GM23338 (cell line): ENCODE measurements at regions not wholly inside any gene's neighbourhood (a gene's known extent, or its start where the extent isn't known, plus 50 kb on each side); places are given as distances from the start of the nearest gene placed in this dataset.

Experiments used
- ATAC-seq: fragments of 200-7000 bp; cut with Tn5 transposase; 3 replicates; pipeline ENCODE4 v1.9.1; 2020
- DNase-seq: peaks from one replicate; pipeline ENCODE4 v3.0.0-alpha.2; 2015; ENCODE audit warnings: low spot score
- H2AFZ ChIP-seq: fragments of 200-600 bp; sonication (generic); 2 replicates; pipeline ENCODE4 v1.8.0; 2016; ENCODE audit warnings: antibody characterized with exemption, mild to moderate bottlenecking, moderate library complexity
- H3F3A ChIP-seq: fragments of 200-600 bp; sonication (generic); replicated peaks from 2 replicates; pipeline ENCODE4 v1.8.0; 2017; ENCODE audit warnings: antibody characterized with exemption, mixed run types, low read depth
- H3K27ac ChIP-seq: fragments of 200-600 bp; sonication (generic); 2 replicates; pipeline ENCODE4 v1.6.1; 2016; ENCODE audit warnings: low read depth
- H3K27me3 ChIP-seq: fragments of 200-600 bp; sonication (generic); 2 replicates; pipeline ENCODE4 v1.8.0; 2016; ENCODE audit warnings: mild to moderate bottlenecking, mixed run types, moderate library complexity; ENCODE audit not compliant: insufficient read depth
- H3K36me3 ChIP-seq: fragments of 200-600 bp; sonication (generic); 2 replicates; pipeline ENCODE4 v1.8.0; 2016; ENCODE audit warnings: mild to moderate bottlenecking; ENCODE audit not compliant: insufficient read depth
- H3K4me1 ChIP-seq: fragments of 200-600 bp; sonication (generic); 2 replicates; pipeline ENCODE4 v1.8.0; 2016; ENCODE audit warnings: mild to moderate bottlenecking, moderate library complexity; ENCODE audit not compliant: insufficient read depth
- H3K4me2 ChIP-seq: fragments of 200-600 bp; sonication (generic); 2 replicates; pipeline ENCODE4 v1.7.1; 2017; ENCODE audit warnings: mixed run types
- H3K4me3 ChIP-seq: fragments of 200-600 bp; sonication (generic); 2 replicates; pipeline ENCODE4 v1.6.1; 2016; ENCODE audit warnings: mixed run types
- H3K79me2 ChIP-seq: fragments of 200-600 bp; sonication (generic); replicated peaks from 2 replicates; pipeline ENCODE4 v1.8.0; 2017; ENCODE audit warnings: mild to moderate bottlenecking; ENCODE audit not compliant: insufficient read depth
- H3K9me2 ChIP-seq: fragments of 200-600 bp; sonication (generic); 2 replicates; pipeline ENCODE4 v1.8.0; 2017; ENCODE audit not compliant: insufficient read depth
- H4K20me1 ChIP-seq: fragments of 200-600 bp; sonication (generic); replicated peaks from 2 replicates; pipeline ENCODE4 v1.8.0; 2017; ENCODE audit warnings: mild to moderate bottlenecking; ENCODE audit not compliant: insufficient read depth
- H3K27ac Mint-ChIP-seq: 2 replicates; pipeline ENCODE4 v1.8.0; 2020; ENCODE audit warnings: inconsistent platforms, mild to moderate bottlenecking, moderate library complexity, mixed read lengths
- H3K27me3 Mint-ChIP-seq: 3 replicates; pipeline ENCODE4 v1.8.0; 2022; ENCODE audit warnings: low read depth, mild to moderate bottlenecking, moderate library complexity, mixed read lengths, inconsistent platforms; ENCODE audit not compliant: insufficient read depth, poor library complexity
- H3K36me3 Mint-ChIP-seq: 3 replicates; pipeline ENCODE4 v1.8.0; 2021; ENCODE audit warnings: low read depth, mild to moderate bottlenecking, inconsistent platforms, moderate library complexity, mixed read lengths
- H3K4me1 Mint-ChIP-seq: 3 replicates; pipeline ENCODE4 v1.8.0; 2020; ENCODE audit warnings: mild to moderate bottlenecking, inconsistent platforms, mixed read lengths
- H3K4me3 Mint-ChIP-seq: 3 replicates; pipeline ENCODE4 v1.8.0; 2021; ENCODE audit warnings: moderate library complexity, mild to moderate bottlenecking, inconsistent platforms, mixed read lengths
- H3K9me3 Mint-ChIP-seq: 3 replicates; pipeline ENCODE4 v1.8.0; 2020; ENCODE audit warnings: moderate library complexity, mild to moderate bottlenecking, inconsistent platforms, mixed read lengths
- CREB1 ChIP-seq: fragments of 250-450 bp; sonication (Bioruptor Pico); IDR thresholded peaks from 2 replicates; pipeline ENCODE4 v1.5.0; 2020; ENCODE audit warnings: low read depth, mild to moderate bottlenecking, moderate library complexity
- CTCF ChIP-seq, 2 experiments: fragments of 200-600 bp in 1 of 2; sonication (generic) in 1 of 2; conservative IDR thresholded peaks; 2 replicates each; pipeline versions ENCODE4 v1.5.1 to v1.6.1; 2016 to 2017; ENCODE audit warnings: antibody characterized with exemption in 2 of 2, low read depth in 2 of 2, mild to moderate bottlenecking in 2 of 2, moderate library complexity in 1 of 2
- ETS1 ChIP-seq: IDR thresholded peaks from 2 replicates; pipeline ENCODE4 v1.6.1; 2016; ENCODE audit warnings: antibody characterized with exemption
- EZH2 ChIP-seq: fragments of 200-600 bp; sonication (generic); IDR thresholded peaks from one replicate; pipeline ENCODE4 v1.8.0; 2017; ENCODE audit warnings: antibody characterized with exemption, mild to moderate bottlenecking, low read depth; ENCODE audit not compliant: unreplicated experiment
- EZH2phosphoT487 ChIP-seq: fragments of 200-600 bp; sonication (generic); IDR thresholded peaks from one replicate; pipeline ENCODE4 v1.8.1; 2018; ENCODE audit warnings: antibody characterized with exemption; ENCODE audit not compliant: unreplicated experiment
- JUNB ChIP-seq: IDR thresholded peaks from one replicate; pipeline ENCODE4 v1.6.1; 2016; ENCODE audit warnings: antibody characterized with exemption; ENCODE audit not compliant: unreplicated experiment
- NANOG ChIP-seq: IDR thresholded peaks from 2 replicates; pipeline ENCODE4 v1.6.1; 2016; ENCODE audit warnings: antibody characterized with exemption, borderline replicate concordance
- POLR2AphosphoS5 ChIP-seq: IDR thresholded peaks from 2 replicates; pipeline ENCODE4 v1.6.1; 2016; ENCODE audit warnings: antibody characterized with exemption, low read depth
- REST ChIP-seq: IDR thresholded peaks from one replicate; pipeline ENCODE4 v1.6.1; 2018; ENCODE audit warnings: antibody characterized with exemption; ENCODE audit not compliant: unreplicated experiment
- STAT1 ChIP-seq: IDR thresholded peaks from one replicate; pipeline ENCODE4 v1.6.1; 2016; ENCODE audit warnings: antibody characterized with exemption; ENCODE audit not compliant: unreplicated experiment
- ZNF114 ChIP-seq: fragments of 250-450 bp; sonication (Bioruptor Pico); IDR thresholded peaks from 2 replicates; pipeline ENCODE4 v1.5.0; 2020; ENCODE audit warnings: mild to moderate bottlenecking, moderate library complexity
- ZNF331 ChIP-seq: fragments of 250-450 bp; sonication (Bioruptor Pico); IDR thresholded peaks from 2 replicates; pipeline ENCODE4 v1.5.0; 2020; ENCODE audit warnings: low read depth, mild to moderate bottlenecking, moderate library complexity
- ZNF462 ChIP-seq: fragments of 250-450 bp; sonication (Bioruptor Pico); IDR thresholded peaks from 2 replicates; pipeline ENCODE4 v1.5.0; 2020; ENCODE audit warnings: mild to moderate bottlenecking, moderate library complexity

GRCh38 chr4:145277011-145277410 lies 96.6 kb upstream of the OTUD4 start:
- Mint-ChIP-seq H3K4me1 (no peaks in the 10 kb centered on the region; the same call in 2 of the 3 replicates), H3K36me3 (no peaks in the 10 kb centered on the region), H3K4me3 (no peak overlapping the region), H3K27me3 (no peaks in the 10 kb centered on the region), H3K27ac (no peak overlapping the region), H3K9me3 (no peaks in the 10 kb centered on the region)
- no peak overlapping the region for H2AFZ ChIP-seq
- DNase-seq (no peak), ATAC-seq (no peak)
- no peaks in the 10 kb centered on the region for H3K4me1 ChIP-seq
- no peak overlapping the region for H3K27ac ChIP-seq
- H3K36me3 ChIP-seq, result no peaks in the 10 kb centered on the region
- no peaks in the 10 kb centered on the region for H3F3A ChIP-seq
- no peaks in the 10 kb centered on the region for H4K20me1 ChIP-seq
- 0 out of 2 replicates have a peak, but pooled peaks cover 2% of the 10 kb centered on the region for H3K9me2 ChIP-seq
- no peaks in the 10 kb centered on the region for H3K79me2 ChIP-seq
- H3K4me3 ChIP-seq, result no peak overlapping the region
- no peak overlapping the region for H3K4me2 ChIP-seq
- H3K27me3 ChIP-seq, result no peaks in the 10 kb centered on the region
- TF ChIP-seq REST, result no peak
- no peak for TF ChIP-seq CTCF (conservative IDR thresholded peaks at IDR 0.05; ENCODE audit: low read depth in 2 of 2)
- no peak for TF ChIP-seq ETS1
- TF ChIP-seq JUNB, result no peak
- no peak for TF ChIP-seq POLR2AphosphoS5
- TF ChIP-seq ZNF331 (CRISPR knock-in tag), result no peak
- TF ChIP-seq ZNF114 (CRISPR knock-in tag), result no peak
- TF ChIP-seq STAT1, result no peak
- no peak for TF ChIP-seq CREB1 (CRISPR knock-in tag)
- no peak for TF ChIP-seq NANOG
- TF ChIP-seq EZH2, result no peak
- TF ChIP-seq EZH2phosphoT487, result no peak
- TF ChIP-seq ZNF462, result no peak
